A549 (cell line): ENCODE measurements at regions not wholly inside any gene's neighbourhood (a gene's known extent, or its start where the extent isn't known, plus 50 kb on each side); places are given as distances from the start of the nearest gene placed in this dataset.

Experiments
- ATAC-seq, 2 experiments: fragments of 200-7000 bp in 1 of 2; fragments of >200 bp in 1 of 2; cut with Nextera tagmentation in 1 of 2; cut with Tn5 transposase in 1 of 2; 3 replicates each; pipeline versions ENCODE4 v1.8.0 to v1.9.1; 2018 to 2020; ENCODE audit warnings: mild to moderate bottlenecking in 1 of 2, moderate library complexity in 1 of 2
- CTCF ChIA-PET: fragments of 300-600 bp; sonication (Branson Sonifier 250); formaldehyde crosslinking; extraction: SDS; loops from one replicate; lab custom pipeline; 2021; ENCODE audit warnings: antibody characterized with exemption, inconsistent platforms; lab: Yijun Ruan, JAX
- POLR2A ChIA-PET: fragments of 350-600 bp; formaldehyde crosslinking; extraction: SDS; loops from one replicate; lab custom pipeline; 2021; ENCODE audit warnings: antibody characterized with exemption, inconsistent platforms; lab: Yijun Ruan, JAX
- DNase-seq, 2 experiments: peaks; one replicate each; pipeline versions ENCODE4 v3.0.0 to v3.0.0-alpha.2; 2011 to 2016; ENCODE audit warnings: low read depth in 1 of 2, low spot score in 1 of 2
- FAIRE-seq: peaks from 2 replicates; lab custom pipeline; 2011; peaks lifted over from hg19 to GRCh38; lab: Jason Lieb, UNC
- H3K27ac ChIP-seq, 2 experiments: fragments of >200 bp; sonication (Bioruptor Twin); formaldehyde crosslinking; 3 replicates each; pipeline ENCODE4 v1.5.1; 2016 to 2017
- H3K4me1 ChIP-seq: fragments of >200 bp; sonication (Bioruptor Twin); formaldehyde crosslinking; 3 replicates; pipeline ENCODE4 v1.6.1; 2016
- H3K4me2 ChIP-seq: fragments of >200 bp; sonication (Bioruptor Twin); formaldehyde crosslinking; 3 replicates; pipeline ENCODE4 v1.6.1; 2016
- H3K4me3 ChIP-seq: fragments of >200 bp; sonication (Bioruptor Twin); formaldehyde crosslinking; 3 replicates; pipeline ENCODE4 v1.5.1; 2016
- H3K9me3 ChIP-seq: fragments of >200 bp; sonication (Bioruptor Twin); formaldehyde crosslinking; 3 replicates; pipeline ENCODE4 v1.6.1; 2016
- BCL3 ChIP-seq: fragments of >200 bp; sonication (Bioruptor Twin); formaldehyde crosslinking; IDR thresholded peaks from 3 replicates; pipeline ENCODE4 v1.6.1; 2016
- CBX2 ChIP-seq: fragments of 200-600 bp; sonication (generic); IDR thresholded peaks from 2 replicates; pipeline ENCODE4 v1.6.1; 2016; ENCODE audit warnings: low read depth, mild to moderate bottlenecking, borderline replicate concordance
- CHD4 ChIP-seq: fragments of 200-600 bp; sonication (generic); IDR thresholded peaks from 2 replicates; pipeline ENCODE4 v1.6.1; 2016; ENCODE audit warnings: antibody characterized with exemption, mild to moderate bottlenecking, borderline replicate concordance
- ESRRA ChIP-seq: fragments of 150-350 bp; IDR thresholded peaks from 2 replicates; pipeline ENCODE4 v1.6.1; 2014; ENCODE audit warnings: mild to moderate bottlenecking, low read length, borderline replicate concordance
- FOSB ChIP-seq: fragments of 250-450 bp; sonication (Bioruptor Pico); IDR thresholded peaks from 2 replicates; pipeline ENCODE4 v1.5.0; 2020; ENCODE audit warnings: mild to moderate bottlenecking, moderate library complexity
- FOXS1 ChIP-seq: fragments of 250-450 bp; sonication (Bioruptor Pico); IDR thresholded peaks from 2 replicates; pipeline ENCODE4 v1.5.0; 2020; ENCODE audit warnings: mild to moderate bottlenecking, moderate library complexity
- HOXB5 ChIP-seq: fragments of 250-450 bp; sonication (Bioruptor Pico); IDR thresholded peaks from 2 replicates; pipeline ENCODE4 v1.5.0; 2020; ENCODE audit warnings: mild to moderate bottlenecking, moderate library complexity
- NFE2L2 ChIP-seq: fragments of 150-350 bp; conservative IDR thresholded peaks from 2 replicates; pipeline ENCODE4 v1.6.1; 2014; ENCODE audit warnings: low read length
- REST ChIP-seq: fragments of 200-600 bp; sonication (generic); IDR thresholded peaks from 2 replicates; pipeline ENCODE4 v1.6.1; 2016; ENCODE audit warnings: antibody characterized with exemption, mild to moderate bottlenecking, moderate library complexity
- USF2 ChIP-seq: fragments of 450-650 bp; IDR thresholded peaks from 2 replicates; pipeline ENCODE4 v1.6.1; 2014; ENCODE audit warnings: antibody characterized with exemption
- ZFP36 ChIP-seq: fragments of 450-650 bp; IDR thresholded peaks from 2 replicates; pipeline ENCODE4 v1.6.1; 2014; ENCODE audit warnings: borderline replicate concordance; ENCODE audit not compliant: partially characterized antibody
- ZSCAN20 ChIP-seq: fragments of 250-450 bp; sonication (Bioruptor Pico); IDR thresholded peaks from 2 replicates; pipeline ENCODE4 v1.8.0; 2022; ENCODE audit warnings: mild to moderate bottlenecking, moderate library complexity
- WGBS: methylation state at CpG from one replicate; pipeline ENCODE4 v1.1.6; 2017; ENCODE audit errors: missing lambda C conversion rate; 5-methylcytosine and 5-hydroxymethylcytosine counted together
- TF ChIP-seq, protein P1 (sequence below): fragments of 250-450 bp; sonication (Bioruptor Pico); IDR thresholded peaks from 2 replicates; pipeline ENCODE4 v1.5.0; 2020; ENCODE audit warnings: low read depth, mild to moderate bottlenecking, moderate library complexity
- TF ChIP-seq, protein P2 (sequence below): IDR thresholded peaks from 2 replicates; pipeline ENCODE4 v1.6.1; 2012
- TF ChIP-seq, protein P3 (sequence below): fragments of >200 bp; sonication (Bioruptor Twin); formaldehyde crosslinking; IDR thresholded peaks from 2 replicates; pipeline ENCODE4 v1.6.1; 2016

GRCh38 chr3:35393901-35394799, 245.2 kb upstream of the ARPP21 start:
- ATAC-seq (no peak), FAIRE-seq (no peak), DNase-seq (no peak)
- H3K27ac ChIP-seq, result no peak overlapping the region
- ChIA-PET CTCF (no interaction called here), POLR2A (no interaction called here)
- H3K4me3 ChIP-seq, result no peak overlapping the region
- peaks cover 6% of the 10 kb centered on the region; the same call in 2 of the 3 replicates for H3K9me3 ChIP-seq
- H3K4me1 ChIP-seq, result no peaks in the 10 kb centered on the region
- H3K4me2 ChIP-seq, result no peak overlapping the region
- 17% methylated on average over 6 of the region's 6 CpGs for WGBS
- TF ChIP-seq, protein P1, sequence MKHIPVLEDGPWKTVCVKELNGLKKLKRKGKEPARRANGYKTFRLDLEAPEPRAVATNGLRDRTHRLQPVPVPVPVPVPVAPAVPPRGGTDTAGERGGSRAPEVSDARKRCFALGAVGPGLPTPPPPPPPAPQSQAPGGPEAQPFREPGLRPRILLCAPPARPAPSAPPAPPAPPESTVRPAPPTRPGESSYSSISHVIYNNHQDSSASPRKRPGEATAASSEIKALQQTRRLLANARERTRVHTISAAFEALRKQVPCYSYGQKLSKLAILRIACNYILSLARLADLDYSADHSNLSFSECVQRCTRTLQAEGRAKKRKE (CRISPR knock-in tag), result no peak

- TF ChIP-seq ZFP36 (no peak), NFE2L2 (no peak), CHD4 (no peak), ZSCAN20 (CRISPR knock-in tag) (no peak), HOXB5 (CRISPR knock-in tag) (no peak), USF2 (no peak), FOXS1 (CRISPR knock-in tag) (no peak), CBX2 (no peak), REST (no peak), FOSB (CRISPR knock-in tag) (no peak), ESRRA (no peak), BCL3 (no peak)
- TF ChIP-seq, protein P2, sequence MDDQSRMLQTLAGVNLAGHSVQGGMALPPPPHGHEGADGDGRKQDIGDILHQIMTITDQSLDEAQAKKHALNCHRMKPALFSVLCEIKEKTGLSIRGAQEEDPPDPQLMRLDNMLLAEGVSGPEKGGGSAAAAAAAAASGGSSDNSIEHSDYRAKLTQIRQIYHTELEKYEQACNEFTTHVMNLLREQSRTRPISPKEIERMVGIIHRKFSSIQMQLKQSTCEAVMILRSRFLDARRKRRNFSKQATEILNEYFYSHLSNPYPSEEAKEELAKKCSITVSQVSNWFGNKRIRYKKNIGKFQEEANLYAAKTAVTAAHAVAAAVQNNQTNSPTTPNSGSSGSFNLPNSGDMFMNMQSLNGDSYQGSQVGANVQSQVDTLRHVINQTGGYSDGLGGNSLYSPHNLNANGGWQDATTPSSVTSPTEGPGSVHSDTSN, result no peak
- TF ChIP-seq, protein P3, sequence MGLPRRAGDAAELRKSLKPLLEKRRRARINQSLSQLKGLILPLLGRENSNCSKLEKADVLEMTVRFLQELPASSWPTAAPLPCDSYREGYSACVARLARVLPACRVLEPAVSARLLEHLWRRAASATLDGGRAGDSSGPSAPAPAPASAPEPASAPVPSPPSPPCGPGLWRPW, result no peak
- TF ChIP-seq, all 56 proteins: peak for 0
- peaks cover 6% of the 10 kb centered on the region; the same call in 2 of the 3 replicates for H3K9me3 ChIP-seq
- ATAC-seq (no peak), DNase-seq (no peak), FAIRE-seq (no peak)
- 46% methylated on average over 1 of the region's 1 CpG for WGBS
- no peaks in the 10 kb centered on the region for H3K4me1 ChIP-seq
- no peak overlapping the region for H3K4me3 ChIP-seq
- ChIA-PET POLR2A (no interaction called here), CTCF (no interaction called here)
- H3K4me2 ChIP-seq, result no peak overlapping the region
- H3K27ac ChIP-seq, result no peak overlapping the region
Observed at GRCh38 chr3:35394905-35395304, 244.4 kb upstream of the ARPP21 start.
